Kidney epithelial cell (primary cell): ENCODE measurements at regions not wholly inside any gene's neighbourhood (a gene's known extent, or its start where the extent isn't known, plus 50 kb on each side); places are given as distances from the start of the nearest gene placed in this dataset.

ENCODE experiments used
- DNase-seq: peaks from one replicate; pipeline ENCODE4 v3.0.0-alpha.2; 2010; ENCODE audit warnings: low read depth
- H3K27me3 ChIP-seq: 2 replicates; pipeline ENCODE4 v1.6.0; 2011; ENCODE audit warnings: low read length; ENCODE audit not compliant: control insufficient read depth, insufficient read depth
- H3K36me3 ChIP-seq: 2 replicates; pipeline ENCODE4 v1.5.1; 2011; ENCODE audit warnings: low read length; ENCODE audit not compliant: control insufficient read depth, insufficient read depth
- H3K4me3 ChIP-seq: 2 replicates; pipeline ENCODE4 v1.5.1; 2011; ENCODE audit warnings: low read depth, mild to moderate bottlenecking, control low read depth, low read length
- CTCF ChIP-seq: IDR thresholded peaks from 2 replicates; pipeline ENCODE4 v1.5.1; 2011; ENCODE audit warnings: mild to moderate bottlenecking, moderate library complexity, low read length, control low read depth, inconsistent platforms; ENCODE audit not compliant: insufficient read depth, poor library complexity, severe bottlenecking

GRCh38 chr22:48683640-48684039, 1144.0 kb downstream of the BRD1 start:
- no peak for TF ChIP-seq CTCF
- H3K36me3 ChIP-seq, result no peaks in the 10 kb centered on the region
- no peaks in the 10 kb centered on the region for H3K27me3 ChIP-seq
- DNase-seq, result no peak
- no peak overlapping the region for H3K4me3 ChIP-seq

GRCh38 chr22:48682504-48682903, 1145.2 kb downstream of the BRD1 start:
- DNase-seq, result no peak
- TF ChIP-seq CTCF, result no peak
- no peaks in the 10 kb centered on the region for H3K36me3 ChIP-seq
- no peaks in the 10 kb centered on the region for H3K27me3 ChIP-seq
- H3K4me3 ChIP-seq, result no peak overlapping the region

GRCh38 chr22:48680601-48681000, 1147.1 kb downstream of the BRD1 start:
- Histone ChIP-seq H3K4me3 (no peak overlapping the region), H3K27me3 (no peaks in the 10 kb centered on the region), H3K36me3 (no peaks in the 10 kb centered on the region)
- TF ChIP-seq CTCF, result no peak
- no peak for DNase-seq

GRCh38 chr22:48679656-48680555, 1147.8 kb downstream of the BRD1 start:
- TF ChIP-seq CTCF, result no peak
- Histone ChIP-seq H3K27me3 (no peaks in the 10 kb centered on the region), H3K4me3 (no peak overlapping the region), H3K36me3 (no peaks in the 10 kb centered on the region)
- DNase-seq, result no peak

GRCh38 chr22:48678171-48679135, 1149.2 kb downstream of the BRD1 start:
- Histone ChIP-seq H3K27me3 (no peaks in the 10 kb centered on the region), H3K4me3 (no peak overlapping the region), H3K36me3 (no peaks in the 10 kb centered on the region)
- DNase-seq, result no peak
- TF ChIP-seq CTCF, result no peak
